GM12878 (cell line): ENCODE measurements at regions not wholly inside any gene's neighbourhood (a gene's known extent, or its start where the extent isn't known, plus 50 kb on each side); places are given as distances from the start of the nearest gene placed in this dataset.

Experiments used
- ATAC-seq: fragments of 200-7000 bp; cut with Tn5 transposase; 3 replicates; pipeline ENCODE4 v1.9.1; 2020; ENCODE audit warnings: mild to moderate bottlenecking, moderate library complexity
- BruUV-seq: library from RNA; stranded (reverse); fragments of 400-500 nt; replicated peaks from 2 replicates; lab custom pipeline; 2021; lab: Mats Ljungman, UMichigan
- CTCF ChIA-PET: fragments of 300-600 bp; sonication (Branson Sonifier 250); formaldehyde crosslinking; extraction: SDS; loops from one replicate; lab custom pipeline; 2021; ENCODE audit warnings: inconsistent platforms; lab: Yijun Ruan, JAX
- POLR2A ChIA-PET: fragments of 350-600 bp; formaldehyde crosslinking; extraction: SDS; loops from one replicate; lab custom pipeline; 2021; ENCODE audit warnings: inconsistent platforms; lab: Charles Lee
- RAD21 ChIA-PET: fragments of 300-600 bp; sonication (Branson Sonifier 250); formaldehyde crosslinking; loops from one replicate; lab custom pipeline; 2023; ENCODE audit warnings: antibody characterized with exemption; ENCODE audit not compliant: unreplicated experiment; lab: Charles Lee
- SMC1A ChIA-PET: fragments of 300-600 bp; sonication (Branson Sonifier 250); formaldehyde crosslinking; loops from one replicate; lab custom pipeline; 2023; ENCODE audit not compliant: unreplicated experiment, uncharacterized antibody; lab: Charles Lee
- DNase-seq: peaks from one replicate; pipeline ENCODE4 v3.0.0-alpha.2; 2011; ENCODE audit warnings: low read depth, low spot score
- FAIRE-seq: peaks from 3 replicates; lab custom pipeline; 2011; peaks lifted over from hg19 to GRCh38; lab: Jason Lieb, UNC
- H2AFZ ChIP-seq: 2 replicates; pipeline ENCODE4 v1.6.0; 2011; ENCODE audit warnings: low read depth, low read length, control low read depth; ENCODE audit not compliant: control insufficient read depth
- H3K27ac ChIP-seq: 2 replicates; pipeline ENCODE4 v1.5.1; 2011; ENCODE audit warnings: control low read depth; ENCODE audit not compliant: control insufficient read depth, insufficient read depth
- H3K27me3 ChIP-seq, 2 experiments: replicated peaks in 1 of 2; 2 replicates each; pipeline versions ENCODE4 v1.6.0 to v1.6.1; 2011; ENCODE audit warnings: low read length in 1 of 2; ENCODE audit not compliant: control insufficient read depth in 2 of 2, insufficient read depth in 2 of 2
- H3K36me3 ChIP-seq, 2 experiments: 2 replicates each; pipeline ENCODE4 v1.5.1; 2011; ENCODE audit warnings: low read length in 1 of 2; ENCODE audit not compliant: control insufficient read depth in 2 of 2, insufficient read depth in 2 of 2
- H3K4me1 ChIP-seq: 2 replicates; pipeline ENCODE4 v1.6.1; 2011; ENCODE audit warnings: mild to moderate bottlenecking, low read length, moderate library complexity, mixed read lengths; ENCODE audit not compliant: control insufficient read depth, insufficient read depth
- H3K4me2 ChIP-seq: 2 replicates; pipeline ENCODE4 v1.6.0; 2011; ENCODE audit warnings: control low read depth; ENCODE audit not compliant: control insufficient read depth, insufficient read depth
- H3K4me3 ChIP-seq: fragments of 200-600 bp; sonication (generic); 2 replicates; pipeline ENCODE4 v1.5.1; 2016
- H3K79me2 ChIP-seq: 2 replicates; pipeline ENCODE4 v1.6.0; 2011; ENCODE audit warnings: low read length; ENCODE audit not compliant: control insufficient read depth, insufficient read depth
- H3K9ac ChIP-seq: 2 replicates; pipeline ENCODE4 v1.8.0; 2011; ENCODE audit warnings: low read length, control low read depth, mixed read lengths; ENCODE audit not compliant: control insufficient read depth, insufficient read depth
- H3K9me3 ChIP-seq: replicated peaks from 3 replicates; pipeline ENCODE4 v1.5.1; 2011; ENCODE audit warnings: mild to moderate bottlenecking, low read length; ENCODE audit not compliant: control insufficient read depth, insufficient read depth
- H4K20me1 ChIP-seq: 2 replicates; pipeline ENCODE4 v1.6.0; 2011; ENCODE audit not compliant: control insufficient read depth, insufficient read depth
- ASH2L ChIP-seq: fragments of 300-600, 200-600 bp; sonication (generic); IDR thresholded peaks from 2 replicates; pipeline ENCODE4 v1.6.1; 2017; ENCODE audit warnings: low read depth, mild to moderate bottlenecking, borderline replicate concordance
- KLF5 ChIP-seq: fragments of 450-650 bp; IDR thresholded peaks from 2 replicates; pipeline ENCODE4 v1.6.1; 2014; ENCODE audit warnings: mild to moderate bottlenecking; ENCODE audit not compliant: partially characterized antibody
- RAD21 ChIP-seq: IDR thresholded peaks from 2 replicates; pipeline ENCODE4 v1.6.1; 2011; ENCODE audit warnings: mild to moderate bottlenecking, low read depth, low read length, moderate library complexity; ENCODE audit not compliant: insufficient read depth
- RB1 ChIP-seq: fragments of 450-650 bp; formaldehyde crosslinking; IDR thresholded peaks from 2 replicates; pipeline ENCODE4 v1.6.1; 2017; ENCODE audit warnings: mild to moderate bottlenecking, borderline replicate concordance
- SMAD1 ChIP-seq: fragments of 450-650 bp; IDR thresholded peaks from 2 replicates; pipeline ENCODE4 v1.6.1; 2018; ENCODE audit warnings: mild to moderate bottlenecking, low read depth; ENCODE audit not compliant: partially characterized antibody
- USF2 ChIP-seq: IDR thresholded peaks from 2 replicates; pipeline ENCODE4 v1.6.1; 2011; ENCODE audit warnings: low read depth, low read length, improper control_type of control experiment, borderline replicate concordance
- ZNF592 ChIP-seq: fragments of 450-650 bp; IDR thresholded peaks from 2 replicates; pipeline ENCODE4 v1.6.1; 2017; ENCODE audit warnings: mild to moderate bottlenecking, moderate library complexity
- WGBS: methylation state at CpG from one replicate; pipeline ENCODE4 v1.1.6; 2016; ENCODE audit warnings: low lambda C conversion rate; ENCODE audit not compliant: insufficient replicate concordance, insufficient coverage; ENCODE audit errors: missing lambda C conversion rate; 5-methylcytosine and 5-hydroxymethylcytosine counted together
- in situ Hi-C: fragments of 300-500 bp; cut with MboI; formaldehyde crosslinking; loops from 9 replicates; pipeline ENCODE4 v1.14.3; 2018; ENCODE audit warnings: mixed read lengths
- intact Hi-C: fragments of 100-400 bp; cut with micrococcal nuclease; formaldehyde crosslinking; loops from one replicate; pipeline ENCODE4 v1.14.2; 2022; ENCODE audit not compliant: unreplicated experiment
- TF ChIP-seq, protein P1 (sequence below): fragments of 450-650 bp; IDR thresholded peaks from 2 replicates; pipeline ENCODE4 v1.6.1; 2017; ENCODE audit warnings: mild to moderate bottlenecking
- TF ChIP-seq, protein P2 (sequence below): fragments of 150-350 bp; IDR thresholded peaks from 2 replicates; pipeline ENCODE4 v1.6.1; 2014; ENCODE audit warnings: mild to moderate bottlenecking, low read depth, low read length
- TF ChIP-seq, protein P3 (sequence below): IDR thresholded peaks from 2 replicates; pipeline ENCODE4 v1.6.1; 2011; ENCODE audit warnings: low read depth, mild to moderate bottlenecking, low read length, moderate library complexity, borderline replicate concordance; ENCODE audit errors: extremely low read depth

GRCh38 chr9:75213765-75214164, 125.5 kb downstream of the OSTF1 start:
- no peak overlapping the region for H2AFZ ChIP-seq
- ChIA-PET POLR2A (no interaction called here), RAD21 (no interaction called here), SMC1A (no interaction called here), CTCF (interaction anchor here (1.0 kb wide), 1 partner anchor 29 kb away, joined by 3 read pairs; no protein-coding TSS in a partner anchor)
- no peaks in the 10 kb centered on the region for H3K79me2 ChIP-seq
- H3K36me3 ChIP-seq: no peaks in the 10 kb centered on the region
- ATAC-seq: no peak
- no peak for DNase-seq
- no peaks in the 10 kb centered on the region for H3K4me1 ChIP-seq
- BruUV-seq: no TSS peak
- H3K9me3 ChIP-seq: no peaks in the 10 kb centered on the region
- intact Hi-C loops: no loop called here
- 22% methylated on average over 3 of the region's 3 CpGs for WGBS
- in situ Hi-C loops: no loop called here
- H3K4me3 ChIP-seq: no peak overlapping the region
- no peak for FAIRE-seq
- H3K27me3 ChIP-seq: no peaks in the 10 kb centered on the region
- no peaks in the 10 kb centered on the region for H4K20me1 ChIP-seq
- no peak overlapping the region for H3K9ac ChIP-seq
- H3K27ac ChIP-seq: no peak overlapping the region
- H3K4me2 ChIP-seq: no peak overlapping the region
- TF ChIP-seq, protein P1, sequence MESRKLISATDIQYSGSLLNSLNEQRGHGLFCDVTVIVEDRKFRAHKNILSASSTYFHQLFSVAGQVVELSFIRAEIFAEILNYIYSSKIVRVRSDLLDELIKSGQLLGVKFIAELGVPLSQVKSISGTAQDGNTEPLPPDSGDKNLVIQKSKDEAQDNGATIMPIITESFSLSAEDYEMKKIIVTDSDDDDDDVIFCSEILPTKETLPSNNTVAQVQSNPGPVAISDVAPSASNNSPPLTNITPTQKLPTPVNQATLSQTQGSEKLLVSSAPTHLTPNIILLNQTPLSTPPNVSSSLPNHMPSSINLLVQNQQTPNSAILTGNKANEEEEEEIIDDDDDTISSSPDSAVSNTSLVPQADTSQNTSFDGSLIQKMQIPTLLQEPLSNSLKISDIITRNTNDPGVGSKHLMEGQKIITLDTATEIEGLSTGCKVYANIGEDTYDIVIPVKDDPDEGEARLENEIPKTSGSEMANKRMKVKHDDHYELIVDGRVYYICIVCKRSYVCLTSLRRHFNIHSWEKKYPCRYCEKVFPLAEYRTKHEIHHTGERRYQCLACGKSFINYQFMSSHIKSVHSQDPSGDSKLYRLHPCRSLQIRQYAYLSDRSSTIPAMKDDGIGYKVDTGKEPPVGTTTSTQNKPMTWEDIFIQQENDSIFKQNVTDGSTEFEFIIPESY: no peak
- no peak for TF ChIP-seq SMAD1
- TF ChIP-seq RAD21: no peak
- no peak for TF ChIP-seq ZNF592
- TF ChIP-seq, protein P2, sequence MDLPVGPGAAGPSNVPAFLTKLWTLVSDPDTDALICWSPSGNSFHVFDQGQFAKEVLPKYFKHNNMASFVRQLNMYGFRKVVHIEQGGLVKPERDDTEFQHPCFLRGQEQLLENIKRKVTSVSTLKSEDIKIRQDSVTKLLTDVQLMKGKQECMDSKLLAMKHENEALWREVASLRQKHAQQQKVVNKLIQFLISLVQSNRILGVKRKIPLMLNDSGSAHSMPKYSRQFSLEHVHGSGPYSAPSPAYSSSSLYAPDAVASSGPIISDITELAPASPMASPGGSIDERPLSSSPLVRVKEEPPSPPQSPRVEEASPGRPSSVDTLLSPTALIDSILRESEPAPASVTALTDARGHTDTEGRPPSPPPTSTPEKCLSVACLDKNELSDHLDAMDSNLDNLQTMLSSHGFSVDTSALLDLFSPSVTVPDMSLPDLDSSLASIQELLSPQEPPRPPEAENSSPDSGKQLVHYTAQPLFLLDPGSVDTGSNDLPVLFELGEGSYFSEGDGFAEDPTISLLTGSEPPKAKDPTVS: no peak
- TF ChIP-seq, protein P3, sequence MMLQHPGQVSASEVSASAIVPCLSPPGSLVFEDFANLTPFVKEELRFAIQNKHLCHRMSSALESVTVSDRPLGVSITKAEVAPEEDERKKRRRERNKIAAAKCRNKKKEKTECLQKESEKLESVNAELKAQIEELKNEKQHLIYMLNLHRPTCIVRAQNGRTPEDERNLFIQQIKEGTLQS: no peak
- no peak for TF ChIP-seq ASH2L
- TF ChIP-seq RB1: no peak
- no peak for TF ChIP-seq USF2
- no peak for TF ChIP-seq KLF5
